ENCODE measurements at regions not wholly inside any gene's neighbourhood (a gene's known extent, or its start where the extent isn't known, plus 50 kb on each side); places are given as distances from the start of the nearest gene placed in this dataset.

- Histone ChIP-seq H3K36me3 (ENCODE audit: insufficient read depth, insufficient read length, low read length) (no peaks in the 10 kb centered on the region), H3K4me3 (ENCODE audit: insufficient read length, low read depth) (no peak overlapping the region), H3K27me3 (ENCODE audit: insufficient read depth, insufficient read length) (no peaks in the 10 kb centered on the region), H3K9me3 (ENCODE audit: insufficient read depth, low read length) (no peaks in the 10 kb centered on the region), H3K4me1 (ENCODE audit: insufficient read depth, insufficient read length) (no peaks in the 10 kb centered on the region), H3K9ac (ENCODE audit: insufficient read length, low read depth) (no peak overlapping the region)
- DNase-seq (ENCODE audit: low read depth, low spot score): no peak
- no peak for TF ChIP-seq SUZ12 (IDR thresholded peaks at IDR 0.05; ENCODE audit: extremely low read depth, insufficient read depth, insufficient read length)
- no peak for TF ChIP-seq ZNF274 (IDR thresholded peaks at IDR 0.05; ENCODE audit: low read depth, low read length)
- TF ChIP-seq YY1 (IDR thresholded peaks at IDR 0.05; ENCODE audit: insufficient read depth, insufficient read length): no peak
Measured at GRCh38 chrX:117215683-117216082, 752.9 kb upstream of the CT83 start.

- no peaks in the 10 kb centered on the region for H3K36me3 ChIP-seq (ENCODE audit: insufficient read depth, insufficient read length, low read length)
- H3K9me3 ChIP-seq (ENCODE audit: insufficient read depth, low read length): no peaks in the 10 kb centered on the region
- no peak overlapping the region for H3K9ac ChIP-seq (ENCODE audit: insufficient read length, low read depth)
- peak; percentile 79 for DNase-seq (ENCODE audit: low read depth, low spot score)
- no peak overlapping the region for H3K4me3 ChIP-seq (ENCODE audit: insufficient read length, low read depth)
- H3K27me3 ChIP-seq (ENCODE audit: insufficient read depth, insufficient read length): no peaks in the 10 kb centered on the region
- no peak for TF ChIP-seq YY1 (IDR thresholded peaks at IDR 0.05; ENCODE audit: insufficient read depth, insufficient read length)
- peaks cover 2% of the 10 kb centered on the region for H3K4me1 ChIP-seq (ENCODE audit: insufficient read depth, insufficient read length)
Measured at GRCh38 chrX:117196481-117196880, 733.7 kb upstream of the CT83 start.

- Histone ChIP-seq H3K9me3 (ENCODE audit: insufficient read depth, low read length) (no peaks in the 10 kb centered on the region), H3K4me3 (ENCODE audit: insufficient read length, low read depth) (no peak overlapping the region), H3K4me1 (ENCODE audit: insufficient read depth, insufficient read length) (no peaks in the 10 kb centered on the region), H3K9ac (ENCODE audit: insufficient read length, low read depth) (no peak overlapping the region), H3K27me3 (ENCODE audit: insufficient read depth, insufficient read length) (no peaks in the 10 kb centered on the region), H3K36me3 (ENCODE audit: insufficient read depth, insufficient read length, low read length) (no peaks in the 10 kb centered on the region)
- no peak for DNase-seq (ENCODE audit: low read depth, low spot score)
- TF ChIP-seq ZNF274 (IDR thresholded peaks at IDR 0.05; ENCODE audit: low read depth, low read length) (no peak), SUZ12 (IDR thresholded peaks at IDR 0.05; ENCODE audit: extremely low read depth, insufficient read depth, insufficient read length) (no peak), YY1 (IDR thresholded peaks at IDR 0.05; ENCODE audit: insufficient read depth, insufficient read length) (no peak)
Measured at GRCh38 chrX:117147249-117147648, 684.5 kb upstream of the CT83 start.

GRCh38 chrX:117138070-117138469, 675.3 kb upstream of the CT83 start:
- Histone ChIP-seq H3K36me3 (ENCODE audit: insufficient read depth, insufficient read length, low read length) (no peaks in the 10 kb centered on the region), H3K4me1 (ENCODE audit: insufficient read depth, insufficient read length) (no peaks in the 10 kb centered on the region), H3K4me3 (ENCODE audit: insufficient read length, low read depth) (no peak overlapping the region), H3K9ac (ENCODE audit: insufficient read length, low read depth) (no peak overlapping the region), H3K27me3 (ENCODE audit: insufficient read depth, insufficient read length) (no peaks in the 10 kb centered on the region), H3K9me3 (ENCODE audit: insufficient read depth, low read length) (no peaks in the 10 kb centered on the region)
- no peak for DNase-seq (ENCODE audit: low read depth, low spot score)
- no peak for TF ChIP-seq SUZ12 (IDR thresholded peaks at IDR 0.05; ENCODE audit: extremely low read depth, insufficient read depth, insufficient read length)
- TF ChIP-seq YY1 (IDR thresholded peaks at IDR 0.05; ENCODE audit: insufficient read depth, insufficient read length): no peak
- TF ChIP-seq ZNF274 (IDR thresholded peaks at IDR 0.05; ENCODE audit: low read depth, low read length): no peak

- no peaks in the 10 kb centered on the region for H3K9me3 ChIP-seq (ENCODE audit: insufficient read depth, low read length)
- no peaks in the 10 kb centered on the region for H3K4me1 ChIP-seq (ENCODE audit: insufficient read depth, insufficient read length)
- H3K27me3 ChIP-seq (ENCODE audit: insufficient read depth, insufficient read length): no peaks in the 10 kb centered on the region
- H3K4me3 ChIP-seq (ENCODE audit: insufficient read length, low read depth): no peak overlapping the region
- DNase-seq (ENCODE audit: low read depth, low spot score): no peak
- H3K36me3 ChIP-seq (ENCODE audit: insufficient read depth, insufficient read length, low read length): no peaks in the 10 kb centered on the region
- no peak overlapping the region for H3K9ac ChIP-seq (ENCODE audit: insufficient read length, low read depth)
- TF ChIP-seq YY1 (IDR thresholded peaks at IDR 0.05; ENCODE audit: insufficient read depth, insufficient read length) (no peak), SUZ12 (IDR thresholded peaks at IDR 0.05; ENCODE audit: extremely low read depth, insufficient read depth, insufficient read length) (no peak), ZNF274 (IDR thresholded peaks at IDR 0.05; ENCODE audit: low read depth, low read length) (no peak)
Measured at GRCh38 chrX:117134983-117135382, 672.2 kb upstream of the CT83 start.

GRCh38 chrX:117120700-117121099, 657.9 kb upstream of the CT83 start:
- no peak overlapping the region for H3K4me3 ChIP-seq (ENCODE audit: insufficient read length, low read depth)
- no peaks in the 10 kb centered on the region for H3K27me3 ChIP-seq (ENCODE audit: insufficient read depth, insufficient read length)
- no peaks in the 10 kb centered on the region for H3K4me1 ChIP-seq (ENCODE audit: insufficient read depth, insufficient read length)
- H3K9me3 ChIP-seq (ENCODE audit: insufficient read depth, low read length): no peaks in the 10 kb centered on the region; the same call in 1 of the 2 replicates
- peak; percentile 3 for DNase-seq (ENCODE audit: low read depth, low spot score)
- H3K36me3 ChIP-seq (ENCODE audit: insufficient read depth, insufficient read length, low read length): no peaks in the 10 kb centered on the region
- TF ChIP-seq YY1 (IDR thresholded peaks at IDR 0.05; ENCODE audit: insufficient read depth, insufficient read length) (no peak), SUZ12 (IDR thresholded peaks at IDR 0.05; ENCODE audit: extremely low read depth, insufficient read depth, insufficient read length) (no peak), ZNF274 (IDR thresholded peaks at IDR 0.05; ENCODE audit: low read depth, low read length) (no peak)
- H3K9ac ChIP-seq (ENCODE audit: insufficient read length, low read depth): no peak overlapping the region

GRCh38 chrX:117096528-117096927, 633.8 kb upstream of the CT83 start:
- Histone ChIP-seq H3K9ac (ENCODE audit: insufficient read length, low read depth) (no peak overlapping the region), H3K27me3 (ENCODE audit: insufficient read depth, insufficient read length) (no peaks in the 10 kb centered on the region), H3K9me3 (ENCODE audit: insufficient read depth, low read length) (peaks cover 45% of the 10 kb centered on the region), H3K36me3 (ENCODE audit: insufficient read depth, insufficient read length, low read length) (no peaks in the 10 kb centered on the region), H3K4me1 (ENCODE audit: insufficient read depth, insufficient read length) (no peaks in the 10 kb centered on the region), H3K4me3 (ENCODE audit: insufficient read length, low read depth) (no peak overlapping the region)
- DNase-seq (ENCODE audit: low read depth, low spot score): no peak
- TF ChIP-seq ZNF274 (IDR thresholded peaks at IDR 0.05; ENCODE audit: low read depth, low read length) (no peak), SUZ12 (IDR thresholded peaks at IDR 0.05; ENCODE audit: extremely low read depth, insufficient read depth, insufficient read length) (no peak), YY1 (IDR thresholded peaks at IDR 0.05; ENCODE audit: insufficient read depth, insufficient read length) (no peak)

GRCh38 chrX:117095393-117095792, 632.6 kb upstream of the CT83 start:
- no peaks in the 10 kb centered on the region for H3K4me1 ChIP-seq (ENCODE audit: insufficient read depth, insufficient read length)
- no peak for TF ChIP-seq YY1 (IDR thresholded peaks at IDR 0.05; ENCODE audit: insufficient read depth, insufficient read length)
- no peaks in the 10 kb centered on the region for H3K27me3 ChIP-seq (ENCODE audit: insufficient read depth, insufficient read length)
- H3K9me3 ChIP-seq (ENCODE audit: insufficient read depth, low read length): peaks cover 45% of the 10 kb centered on the region
- no peak overlapping the region for H3K4me3 ChIP-seq (ENCODE audit: insufficient read length, low read depth)
- H3K36me3 ChIP-seq (ENCODE audit: insufficient read depth, insufficient read length, low read length): no peaks in the 10 kb centered on the region
- no peak overlapping the region for H3K9ac ChIP-seq (ENCODE audit: insufficient read length, low read depth)
- DNase-seq (ENCODE audit: low read depth, low spot score): no peak
